ENCODE measurements at regions not wholly inside any gene's neighbourhood (a gene's known extent, or its start where the extent isn't known, plus 50 kb on each side); places are given as distances from the start of the nearest gene placed in this dataset.

- Histone ChIP-seq H3K23ac (ENCODE audit: insufficient read length, low read depth, low read length) (no peak overlapping the region), H3K27me3 (ENCODE audit: insufficient read depth, low read length) (no peaks in the 10 kb centered on the region), H3K9me3 (ENCODE audit: control insufficient read depth, low read depth, low read length) (no peaks in the 10 kb centered on the region), H2BK15ac (ENCODE audit: low read depth, low read length) (no peak overlapping the region), H2BK12ac (ENCODE audit: insufficient read length, low read depth, low read length) (no peak overlapping the region), H2BK120ac (ENCODE audit: low read depth, low read length, poor library complexity, severe bottlenecking) (no peak overlapping the region), H3K9ac (ENCODE audit: extremely low read depth, insufficient read length, low read length) (no peak overlapping the region), H2BK20ac (ENCODE audit: low read depth, low read length, poor library complexity, severe bottlenecking) (no peak overlapping the region), H2BK5ac (ENCODE audit: insufficient read length, low read length) (no peak overlapping the region), H4K20me1 (ENCODE audit: control insufficient read depth, insufficient read depth, insufficient read length) (no peaks in the 10 kb centered on the region), H4K91ac (ENCODE audit: insufficient read length, low read depth, low read length) (no peak overlapping the region), H3K27ac (ENCODE audit: insufficient read length, low read depth, low read length) (no peak overlapping the region), H2AK5ac (ENCODE audit: insufficient read length, low read length) (no peak overlapping the region), H3K56ac (ENCODE audit: insufficient read length, low read depth, low read length) (no peak overlapping the region), H3K4ac (ENCODE audit: low read depth, low read length) (no peak overlapping the region), H2AFZ (ENCODE audit: low read length) (no peak overlapping the region), H3K79me1 (ENCODE audit: insufficient read depth, low read depth, low read length, poor library complexity, severe bottlenecking) (no peaks in the 10 kb centered on the region), H3T11ph (ENCODE audit: low read length) (no peak overlapping the region), H3K79me2 (ENCODE audit: insufficient read depth, low read length) (no peaks in the 10 kb centered on the region), H3K4me1 (ENCODE audit: insufficient read depth, low read length) (no peaks in the 10 kb centered on the region), H3K4me2 (ENCODE audit: insufficient read depth, insufficient read length, low read length) (no peak overlapping the region), H3K23me2 (ENCODE audit: insufficient read length, low read depth, low read length, poor library complexity, severe bottlenecking) (no peaks in the 10 kb centered on the region), H3K18ac (ENCODE audit: insufficient read length, low read depth, low read length) (peak overlapping the region; percentile 21), H4K8ac (replicated peaks; ENCODE audit: insufficient read length, low read depth, low read length) (no peak overlapping the region), H4K5ac (ENCODE audit: insufficient read length, low read depth, low read length) (no peak overlapping the region), H3K14ac (ENCODE audit: insufficient read depth, low read length) (no peak overlapping the region)
- Mint-ChIP-seq H3K9me3 (no peaks in the 10 kb centered on the region), H3K27ac (no peak overlapping the region), H3K4me3 (no peak overlapping the region), H3K4me1 (no peaks in the 10 kb centered on the region), H3K27me3 (ENCODE audit: low read depth) (no peaks in the 10 kb centered on the region), H3K36me3 (ENCODE audit: insufficient read depth in 1 of 3, low read depth in 3 of 3) (no peaks in the 10 kb centered on the region)
- no peak for TF ChIP-seq CTCF (conservative IDR thresholded peaks at IDR 0.05)
- WGBS (ENCODE audit: extremely low coverage, insufficient read length, low lambda C conversion rate): no CpG with 5 or more reads among the region's 3 CpGs
- DNase-seq: no peak
Observed at GRCh38 chr7:20554072-20554471, 61.4 kb upstream of the ABCB5 start.
